Panc1 (cell line): ENCODE measurements at regions not wholly inside any gene's neighbourhood (a gene's known extent, or its start where the extent isn't known, plus 50 kb on each side); places are given as distances from the start of the nearest gene placed in this dataset.

Experiments used
- ATAC-seq: fragments of 200-7000 bp; cut with Tn5 transposase; 2 replicates; pipeline ENCODE4 v1.9.1; 2020; ENCODE audit warnings: mild to moderate bottlenecking, moderate library complexity
- BruUV-seq: library from RNA; stranded (reverse); fragments of 400-500 nt; replicated peaks from 2 replicates; lab custom pipeline; 2021; lab: Mats Ljungman, UMichigan
- CTCF ChIA-PET: fragments of 300-600 bp; sonication (Branson Sonifier 250); formaldehyde crosslinking; loops from one replicate; lab custom pipeline; 2022; ENCODE audit warnings: antibody characterized with exemption; lab: Charles Lee
- POLR2A ChIA-PET: fragments of 300-600 bp; sonication (Branson Sonifier 250); formaldehyde crosslinking; loops from one replicate; lab custom pipeline; 2022; ENCODE audit warnings: antibody characterized with exemption; lab: Charles Lee
- DNase-seq: peaks from one replicate; pipeline ENCODE4 v3.0.0-alpha.2; 2010; ENCODE audit warnings: low read depth, low spot score
- H3K27ac ChIP-seq: 2 replicates; pipeline ENCODE4 v1.5.1; 2011; ENCODE audit warnings: mild to moderate bottlenecking, low read length, inconsistent platforms
- H3K27me3 ChIP-seq: fragments of 200-500 bp; sonication (Bioruptor generic); 2 replicates; pipeline ENCODE4 v1.6.0; 2014; ENCODE audit warnings: low read length, inconsistent platforms; ENCODE audit not compliant: control insufficient read depth, insufficient read depth
- H3K36me3 ChIP-seq: fragments of 200-500 bp; sonication (Bioruptor generic); 2 replicates; pipeline ENCODE4 v1.5.1; 2014; ENCODE audit warnings: inconsistent platforms, mild to moderate bottlenecking, low read length, moderate library complexity; ENCODE audit not compliant: control insufficient read depth, insufficient read depth
- H3K4me1 ChIP-seq: 2 replicates; pipeline ENCODE4 v1.5.1; 2011; ENCODE audit warnings: inconsistent platforms, mild to moderate bottlenecking, low read length, moderate library complexity; ENCODE audit not compliant: control insufficient read depth, insufficient read depth
- H3K4me3 ChIP-seq, 2 experiments: 2 replicates each; pipeline ENCODE4 v1.5.1; 2011 to 2012; ENCODE audit warnings: low read depth in 2 of 2, low read length in 2 of 2, mild to moderate bottlenecking in 2 of 2, inconsistent platforms in 1 of 2, moderate library complexity in 1 of 2
- H3K9me3 ChIP-seq: fragments of 200-500 bp; sonication (Bioruptor generic); 2 replicates; pipeline ENCODE4 v1.5.1; 2014; ENCODE audit warnings: low read depth, mild to moderate bottlenecking, inconsistent platforms, low read length, moderate library complexity; ENCODE audit not compliant: control insufficient read depth, insufficient read depth
- POLR2AphosphoS5 ChIP-seq: IDR thresholded peaks from 2 replicates; pipeline ENCODE4 v1.6.1; 2012; ENCODE audit warnings: mild to moderate bottlenecking, low read depth, low read length, moderate library complexity
- SIN3A ChIP-seq: IDR thresholded peaks from 2 replicates; pipeline ENCODE4 v1.6.1; 2012; ENCODE audit warnings: low read depth, mild to moderate bottlenecking, low read length, moderate library complexity, borderline replicate concordance; ENCODE audit not compliant: insufficient read depth
- TCF7L2 ChIP-seq: IDR thresholded peaks from 2 replicates; pipeline ENCODE4 v1.6.1; 2011; ENCODE audit warnings: mild to moderate bottlenecking, low read depth, low read length, inconsistent platforms
- in situ Hi-C: cut with HindIII; loops from 2 replicates; pipeline ENCODE4 v1.10.0; 2016; ENCODE audit warnings: low sequenced_read_pairs, low pct_unique_long_range_greater_than_20kb
- intact Hi-C: fragments of 100-400 bp; cut with micrococcal nuclease; formaldehyde crosslinking; loops from one replicate; pipeline ENCODE4 v1.10.0; 2022; ENCODE audit not compliant: unreplicated experiment
- TF ChIP-seq, protein P1 (sequence below), 2 experiments: IDR thresholded peaks; 2 replicates each; pipeline ENCODE4 v1.6.1; 2011 to 2012; ENCODE audit warnings: low read depth in 2 of 2, control low read depth in 1 of 2, low read length in 1 of 2, mild to moderate bottlenecking in 1 of 2, moderate library complexity in 1 of 2; ENCODE audit not compliant: insufficient read depth in 1 of 2
- TF ChIP-seq, protein P2 (sequence below): fragments of 450-650 bp; IDR thresholded peaks from 2 replicates; pipeline ENCODE4 v1.5.1; 2017; ENCODE audit warnings: mild to moderate bottlenecking

DNA sequence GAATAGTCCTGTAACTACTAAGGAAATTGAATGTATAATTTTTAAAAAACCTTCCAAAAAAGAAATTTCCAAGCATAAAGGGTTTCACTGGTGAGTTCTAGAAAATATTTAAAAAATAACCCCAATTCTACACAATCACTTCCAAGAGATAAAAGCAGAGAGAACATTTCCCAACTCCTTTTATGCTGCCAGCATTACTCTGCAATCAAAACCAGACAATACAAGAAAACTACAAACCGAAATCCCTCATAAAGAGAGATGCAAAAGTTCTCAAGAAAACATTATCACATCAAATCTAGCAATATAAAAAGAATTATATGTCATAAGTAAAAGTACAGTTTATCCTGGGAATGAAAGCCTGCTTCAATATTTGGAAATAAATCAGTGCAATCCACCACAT lies 84.8 kb downstream of the OAT start:
- ChIA-PET POLR2A (no interaction called here), CTCF (no interaction called here)
- DNase-seq (no peak), ATAC-seq (no peak)
- no peak for TF ChIP-seq TCF7L2
- TF ChIP-seq, protein P1, sequence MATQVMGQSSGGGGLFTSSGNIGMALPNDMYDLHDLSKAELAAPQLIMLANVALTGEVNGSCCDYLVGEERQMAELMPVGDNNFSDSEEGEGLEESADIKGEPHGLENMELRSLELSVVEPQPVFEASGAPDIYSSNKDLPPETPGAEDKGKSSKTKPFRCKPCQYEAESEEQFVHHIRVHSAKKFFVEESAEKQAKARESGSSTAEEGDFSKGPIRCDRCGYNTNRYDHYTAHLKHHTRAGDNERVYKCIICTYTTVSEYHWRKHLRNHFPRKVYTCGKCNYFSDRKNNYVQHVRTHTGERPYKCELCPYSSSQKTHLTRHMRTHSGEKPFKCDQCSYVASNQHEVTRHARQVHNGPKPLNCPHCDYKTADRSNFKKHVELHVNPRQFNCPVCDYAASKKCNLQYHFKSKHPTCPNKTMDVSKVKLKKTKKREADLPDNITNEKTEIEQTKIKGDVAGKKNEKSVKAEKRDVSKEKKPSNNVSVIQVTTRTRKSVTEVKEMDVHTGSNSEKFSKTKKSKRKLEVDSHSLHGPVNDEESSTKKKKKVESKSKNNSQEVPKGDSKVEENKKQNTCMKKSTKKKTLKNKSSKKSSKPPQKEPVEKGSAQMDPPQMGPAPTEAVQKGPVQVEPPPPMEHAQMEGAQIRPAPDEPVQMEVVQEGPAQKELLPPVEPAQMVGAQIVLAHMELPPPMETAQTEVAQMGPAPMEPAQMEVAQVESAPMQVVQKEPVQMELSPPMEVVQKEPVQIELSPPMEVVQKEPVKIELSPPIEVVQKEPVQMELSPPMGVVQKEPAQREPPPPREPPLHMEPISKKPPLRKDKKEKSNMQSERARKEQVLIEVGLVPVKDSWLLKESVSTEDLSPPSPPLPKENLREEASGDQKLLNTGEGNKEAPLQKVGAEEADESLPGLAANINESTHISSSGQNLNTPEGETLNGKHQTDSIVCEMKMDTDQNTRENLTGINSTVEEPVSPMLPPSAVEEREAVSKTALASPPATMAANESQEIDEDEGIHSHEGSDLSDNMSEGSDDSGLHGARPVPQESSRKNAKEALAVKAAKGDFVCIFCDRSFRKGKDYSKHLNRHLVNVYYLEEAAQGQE (IDR thresholded peaks at IDR 0.05; ENCODE audit: insufficient read depth in 1 of 2, low read depth in 2 of 2, low read length in 1 of 2), result no peak
- TF ChIP-seq, protein P2, sequence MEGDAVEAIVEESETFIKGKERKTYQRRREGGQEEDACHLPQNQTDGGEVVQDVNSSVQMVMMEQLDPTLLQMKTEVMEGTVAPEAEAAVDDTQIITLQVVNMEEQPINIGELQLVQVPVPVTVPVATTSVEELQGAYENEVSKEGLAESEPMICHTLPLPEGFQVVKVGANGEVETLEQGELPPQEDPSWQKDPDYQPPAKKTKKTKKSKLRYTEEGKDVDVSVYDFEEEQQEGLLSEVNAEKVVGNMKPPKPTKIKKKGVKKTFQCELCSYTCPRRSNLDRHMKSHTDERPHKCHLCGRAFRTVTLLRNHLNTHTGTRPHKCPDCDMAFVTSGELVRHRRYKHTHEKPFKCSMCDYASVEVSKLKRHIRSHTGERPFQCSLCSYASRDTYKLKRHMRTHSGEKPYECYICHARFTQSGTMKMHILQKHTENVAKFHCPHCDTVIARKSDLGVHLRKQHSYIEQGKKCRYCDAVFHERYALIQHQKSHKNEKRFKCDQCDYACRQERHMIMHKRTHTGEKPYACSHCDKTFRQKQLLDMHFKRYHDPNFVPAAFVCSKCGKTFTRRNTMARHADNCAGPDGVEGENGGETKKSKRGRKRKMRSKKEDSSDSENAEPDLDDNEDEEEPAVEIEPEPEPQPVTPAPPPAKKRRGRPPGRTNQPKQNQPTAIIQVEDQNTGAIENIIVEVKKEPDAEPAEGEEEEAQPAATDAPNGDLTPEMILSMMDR, result no peak
- Histone ChIP-seq H3K36me3 (no peaks in the 10 kb centered on the region), H3K9me3 (peaks cover 7% of the 10 kb centered on the region; the same call in 1 of the 2 replicates), H3K4me1 (no peaks in the 10 kb centered on the region; the same call in 1 of the 2 replicates), H3K27ac (no peak overlapping the region), H3K27me3 (peaks cover 9% of the 10 kb centered on the region), H3K4me3 (no peak overlapping the region)
- no TSS peak for BruUV-seq
- intact Hi-C loops (no loop called here), in situ Hi-C loops (no loop called here)

DNA sequence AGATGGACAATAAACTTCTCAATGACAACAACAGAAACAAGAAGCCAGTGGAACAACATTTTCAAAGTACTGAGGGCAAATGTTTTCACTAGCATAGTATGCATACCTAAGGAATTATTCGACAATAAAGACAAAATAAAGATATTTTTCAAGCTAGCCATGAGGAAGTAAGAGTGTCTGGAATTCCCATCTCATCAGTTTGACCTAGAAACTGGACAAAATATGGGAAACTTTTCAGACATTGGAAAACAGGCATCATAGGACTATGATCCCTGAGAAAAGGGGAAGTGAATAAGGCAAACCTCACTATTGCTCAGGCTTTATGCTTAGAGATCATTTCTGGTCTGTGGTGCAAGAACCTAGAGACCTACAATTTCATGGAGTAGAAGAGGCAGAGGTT lies 86.3 kb downstream of the OAT start:
- no peak for DNase-seq
- in situ Hi-C loops (no loop called here), intact Hi-C loops (no loop called here)
- CTCF ChIA-PET, result interaction anchor here (0.9 kb wide), 1 partner anchor 338 kb away, joined by 3 read pairs; no protein-coding TSS in a partner anchor
- Histone ChIP-seq H3K27me3 (peaks cover 9% of the 10 kb centered on the region), H3K27ac (no peak overlapping the region), H3K9me3 (peaks cover 7% of the 10 kb centered on the region; the same call in 1 of the 2 replicates), H3K36me3 (no peaks in the 10 kb centered on the region), H3K4me3 (no peak overlapping the region), H3K4me1 (no peaks in the 10 kb centered on the region)
- POLR2A ChIA-PET, result no interaction called here
- ATAC-seq, result no peak
- TF ChIP-seq TCF7L2, result no peak
- no peak for TF ChIP-seq SIN3A
- TF ChIP-seq, protein P1 (IDR thresholded peaks at IDR 0.05; ENCODE audit: insufficient read depth in 1 of 2, low read depth in 2 of 2, low read length in 1 of 2), result no peak
- no peak for TF ChIP-seq POLR2AphosphoS5
- TF ChIP-seq, protein P2, result no peak
- BruUV-seq, result no TSS peak
